ENCODE measurements at regions not wholly inside any gene's neighbourhood (a gene's known extent, or its start where the extent isn't known, plus 50 kb on each side); places are given as distances from the start of the nearest gene placed in this dataset.

DNA sequence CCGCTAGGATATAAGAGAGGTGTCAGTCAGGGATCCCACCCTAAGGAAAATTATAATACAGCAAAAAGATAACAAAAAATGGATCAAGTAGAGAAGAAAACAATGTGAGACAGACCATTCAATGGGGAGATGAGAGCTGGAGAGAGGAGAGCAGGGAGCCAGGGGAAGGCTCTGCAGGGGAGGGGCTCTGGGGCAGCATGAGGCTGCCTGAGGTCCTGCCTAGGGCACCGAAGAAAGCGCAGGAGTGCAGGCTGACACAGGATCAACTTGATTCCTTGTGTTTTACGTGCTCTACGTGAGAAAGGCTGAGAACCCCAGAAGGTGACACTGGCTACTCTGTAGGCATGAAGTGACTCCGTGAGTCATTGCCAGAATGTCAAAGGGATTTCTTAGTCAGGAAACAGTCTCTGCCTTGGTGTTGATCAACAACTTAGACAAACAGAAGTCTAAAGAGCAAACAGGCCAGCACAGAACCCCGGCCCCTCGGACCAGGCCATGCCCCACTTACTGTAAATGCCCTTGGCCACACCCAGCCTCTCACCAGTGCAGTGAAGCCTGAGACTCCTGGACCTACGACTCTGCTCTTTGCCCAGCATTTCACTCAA is 290.1 kb upstream of the PRDM1 start:
- ChIA-PET CTCF (no interaction called here), POLR2A (ENCODE audit: low non-redundant PET) (no interaction called here)
- no peak for DNase-seq (ENCODE audit: low spot score)
- TF ChIP-seq CTCF (conservative IDR thresholded peaks at IDR 0.05; ENCODE audit: low read depth), result no peak
- no peak overlapping the region for H3K27ac ChIP-seq

GRCh38 chr6:105795366-105795765 is 290.8 kb upstream of the PRDM1 start:
- ChIA-PET CTCF (no interaction called here), POLR2A (ENCODE audit: low non-redundant PET) (no interaction called here)
- TF ChIP-seq CTCF (conservative IDR thresholded peaks at IDR 0.05; ENCODE audit: low read depth), result no peak
- H3K27ac ChIP-seq, result no peak overlapping the region
- DNase-seq (ENCODE audit: low spot score), result no peak

DNA sequence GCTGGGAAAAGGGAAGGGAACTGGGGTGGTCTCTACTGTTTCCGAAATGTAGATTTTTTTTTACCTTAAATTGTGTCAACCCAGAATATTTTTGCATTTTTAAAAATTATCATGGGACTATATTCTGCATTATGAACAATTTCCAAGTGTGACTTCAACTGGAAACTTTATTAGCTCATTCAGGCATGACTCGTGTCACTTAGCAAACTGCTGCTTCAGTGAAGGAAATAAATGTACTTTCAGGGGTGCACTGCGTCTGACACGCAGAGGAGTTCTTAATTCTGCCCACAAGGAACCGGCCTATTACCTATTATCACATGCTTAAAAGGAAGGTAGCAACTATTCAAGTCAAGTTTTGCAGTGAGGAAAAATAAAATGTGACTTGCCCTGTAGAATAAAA is 291.3 kb upstream of the PRDM1 start:
- ChIA-PET POLR2A (ENCODE audit: low non-redundant PET) (no interaction called here), CTCF (no interaction called here)
- no peak for TF ChIP-seq CTCF (conservative IDR thresholded peaks at IDR 0.05; ENCODE audit: low read depth)
- DNase-seq (ENCODE audit: low spot score), result no peak
- H3K27ac ChIP-seq, result no peak overlapping the region

DNA sequence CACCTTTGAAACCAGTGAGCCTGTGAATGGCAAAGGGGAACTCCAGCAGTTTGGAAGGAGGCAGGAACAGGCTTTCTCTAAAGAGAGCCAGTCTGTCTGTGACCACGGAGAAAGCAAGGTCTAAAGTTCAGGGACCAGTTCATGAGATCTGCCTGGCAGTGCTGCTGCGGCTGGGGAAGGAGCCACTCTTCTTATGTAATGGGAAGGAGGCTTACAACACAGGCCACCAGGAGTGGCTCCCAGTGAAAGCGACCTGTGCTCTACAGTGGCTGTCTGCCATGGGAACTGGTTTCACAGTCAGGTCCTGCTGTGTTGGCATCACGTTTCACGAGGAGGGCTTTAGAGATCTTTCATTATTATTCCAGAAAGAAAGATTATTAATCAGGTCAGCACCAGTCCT is 291.9 kb upstream of the PRDM1 start:
- POLR2A ChIA-PET (ENCODE audit: low non-redundant PET), result no interaction called here
- no peak overlapping the region for H3K27ac ChIP-seq
- no peak for TF ChIP-seq CTCF (conservative IDR thresholded peaks at IDR 0.05; ENCODE audit: low read depth)
- DNase-seq (ENCODE audit: low spot score), result no peak
- CTCF ChIA-PET, result no interaction called here

DNA sequence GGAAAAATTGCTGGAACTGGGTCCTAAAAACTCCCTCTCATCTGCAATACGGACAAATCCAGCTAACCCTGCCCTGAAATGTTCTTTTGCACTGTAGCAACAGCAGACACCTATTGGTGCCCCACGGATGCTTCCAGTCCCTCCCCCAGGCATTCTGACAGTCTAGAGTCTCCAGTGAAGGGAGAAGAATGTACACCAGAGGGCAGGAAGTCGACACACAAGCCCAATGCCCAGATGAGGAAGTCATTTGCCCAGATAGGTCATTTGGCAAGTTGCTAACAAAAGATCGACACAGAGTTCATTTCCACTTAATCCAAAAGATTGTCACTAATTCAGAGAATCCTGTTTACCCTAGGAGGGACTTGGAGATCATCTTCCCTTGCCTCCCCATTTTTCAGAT is 293.0 kb upstream of the PRDM1 start:
- no peak overlapping the region for H3K27ac ChIP-seq
- POLR2A ChIA-PET (ENCODE audit: low non-redundant PET), result no interaction called here
- TF ChIP-seq CTCF (conservative IDR thresholded peaks at IDR 0.05; ENCODE audit: low read depth), result no peak
- CTCF ChIA-PET, result interaction anchor here (0.7 kb wide), 1 partner anchor 939 kb away, joined by 3 read pairs; no protein-coding TSS in a partner anchor
- DNase-seq (ENCODE audit: low spot score), result no peak

DNA sequence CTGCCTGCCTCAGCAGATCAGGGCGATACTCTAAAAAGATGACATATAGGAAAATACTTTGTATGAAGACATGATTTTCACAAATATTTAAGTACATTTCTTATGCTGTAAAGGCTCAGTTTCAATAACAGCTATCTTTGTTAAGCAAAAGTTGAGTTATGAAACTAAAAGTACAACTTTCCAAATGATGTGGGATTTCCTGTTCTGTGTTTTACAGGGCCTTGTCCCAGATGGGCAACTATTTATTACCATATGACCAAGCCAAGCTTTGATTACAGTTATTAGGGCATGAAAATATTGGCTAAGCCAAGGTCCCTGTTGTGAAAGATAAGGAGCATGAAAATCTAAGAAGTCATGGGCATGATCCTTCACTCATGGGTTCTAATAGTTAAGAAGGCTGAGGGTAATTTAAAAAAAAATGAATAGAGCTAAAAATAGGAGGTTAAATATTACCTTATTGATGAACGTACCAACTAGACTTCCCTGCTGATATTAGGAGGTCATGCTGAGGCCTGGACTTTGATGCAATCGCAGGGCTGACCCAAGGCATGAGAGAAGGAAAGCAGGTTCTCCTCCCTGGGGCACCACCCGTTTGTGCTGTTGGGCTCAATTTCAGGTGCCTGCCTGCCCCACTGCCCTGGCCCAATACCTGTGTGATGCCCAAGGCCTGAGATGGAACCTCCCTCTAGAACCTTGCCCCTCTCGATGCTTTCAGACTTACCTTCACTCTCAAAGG is 294.4 kb upstream of the PRDM1 start:
- H3K27ac ChIP-seq, result no peak overlapping the region
- TF ChIP-seq CTCF (conservative IDR thresholded peaks at IDR 0.05; ENCODE audit: low read depth), result no peak
- DNase-seq (ENCODE audit: low spot score), result no peak
- CTCF ChIA-PET, result no interaction called here
- POLR2A ChIA-PET (ENCODE audit: low non-redundant PET), result no interaction called here
